Activated CD8-positive, alpha-beta memory T cell treated with anti-CD3 and anti-CD28 coated beads for 1 hour (primary cell): ENCODE measurements at regions not wholly inside any gene's neighbourhood (a gene's known extent, or its start where the extent isn't known, plus 50 kb on each side); places are given as distances from the start of the nearest gene placed in this dataset.
"Not testable (repeated sequence)": the region's sequence is repeated elsewhere in the genome, so short reads cannot be mapped to it uniquely, and the experiment has no call there.

Source experiments
- DNase-seq, 2 donors: peaks; one replicate each; pipeline ENCODE4 v3.0.0-alpha.2; 2020; ENCODE audit warnings: low read depth in 1 of 2; ENCODE audit errors: extremely low read depth in 1 of 2

GRCh38 chr1:173257805-173258204, 50.7 kb upstream of the TNFSF4 start:
- DNase-seq: no peak

GRCh38 chr1:173258479-173259264, 51.5 kb upstream of the TNFSF4 start:
- DNase-seq: no peak

DNA sequence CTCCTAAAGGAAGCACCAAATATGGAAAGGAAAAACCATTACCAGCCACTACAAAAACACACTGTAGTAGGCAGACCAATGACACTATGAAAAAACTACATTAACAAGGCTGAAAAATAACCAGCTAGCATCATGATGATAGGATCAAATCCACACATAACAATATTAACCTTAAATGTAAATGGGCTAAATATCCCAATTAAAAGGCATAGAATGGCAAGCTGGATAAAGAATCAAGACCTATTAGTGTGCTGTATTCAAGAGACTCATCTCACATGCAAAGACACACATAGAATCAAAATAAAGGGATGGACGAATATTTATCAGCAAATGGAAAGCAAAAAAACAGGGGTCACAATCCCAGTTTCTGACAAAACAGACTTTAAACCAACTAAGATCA, 53.2 kb upstream of the TNFSF4 start:
- DNase-seq: not testable (repeated sequence)

DNA sequence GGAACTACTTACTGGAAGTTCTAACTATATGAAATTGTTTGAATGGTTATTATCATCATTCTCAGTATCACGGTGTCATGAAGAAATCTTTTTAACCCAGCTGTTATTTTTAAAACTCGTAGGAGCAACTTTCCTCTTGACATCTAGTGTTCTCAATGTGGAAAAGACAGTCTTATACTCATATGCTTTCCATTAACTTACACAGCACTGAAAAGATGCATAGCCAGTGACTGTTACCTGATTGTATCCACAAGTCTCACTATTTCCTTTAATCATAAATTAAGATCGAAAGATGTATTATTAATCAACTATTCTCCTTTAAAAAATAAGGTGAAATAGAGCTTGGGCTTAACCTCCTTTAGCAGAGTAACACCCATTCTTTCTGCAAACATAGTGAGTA, 59.7 kb upstream of the TNFSF4 start:
- no peak for DNase-seq

DNA sequence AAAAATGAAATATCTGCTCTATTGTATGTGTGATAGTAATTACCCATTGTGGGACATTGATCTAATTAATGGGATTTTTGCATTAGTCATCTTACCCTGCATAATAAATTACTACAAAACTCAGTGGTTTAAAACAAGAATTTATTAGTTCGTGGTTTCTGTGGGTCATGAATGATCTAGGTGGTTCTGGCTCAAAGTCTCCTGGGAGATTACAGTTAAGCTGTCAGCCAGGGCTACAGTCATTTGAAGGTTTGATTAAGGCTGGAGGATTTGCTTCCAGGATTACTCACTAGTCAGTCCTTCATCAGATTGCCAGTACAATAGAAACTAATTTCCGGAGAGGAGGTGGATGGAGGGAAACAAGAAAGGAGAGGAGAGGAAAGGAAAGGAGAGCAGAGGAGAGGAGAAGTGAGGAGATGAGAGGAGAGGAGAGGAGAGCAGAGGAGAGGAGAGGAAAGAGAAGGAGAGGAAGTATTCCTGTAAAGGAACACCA, 60.4 kb upstream of the TNFSF4 start:
- DNase-seq: no peak

DNA sequence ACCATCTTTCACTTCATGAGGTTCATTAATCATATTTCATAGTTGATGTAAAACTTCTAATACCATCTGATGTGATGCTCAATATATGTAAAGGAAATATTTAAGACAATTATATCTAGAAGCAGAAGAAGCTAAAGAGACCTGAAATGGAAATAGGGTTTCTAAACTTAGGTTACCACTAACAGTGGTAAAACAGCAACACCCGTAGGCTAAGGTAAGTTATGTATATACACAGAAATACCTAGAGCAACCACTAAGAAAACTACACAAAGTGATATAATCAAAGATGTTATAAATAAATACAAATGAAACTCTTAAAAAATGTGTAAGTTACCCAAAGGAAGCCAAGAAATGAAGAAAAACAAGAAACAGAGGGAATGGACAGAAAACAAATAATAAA, 61.1 kb upstream of the TNFSF4 start:
- DNase-seq: no peak

DNA sequence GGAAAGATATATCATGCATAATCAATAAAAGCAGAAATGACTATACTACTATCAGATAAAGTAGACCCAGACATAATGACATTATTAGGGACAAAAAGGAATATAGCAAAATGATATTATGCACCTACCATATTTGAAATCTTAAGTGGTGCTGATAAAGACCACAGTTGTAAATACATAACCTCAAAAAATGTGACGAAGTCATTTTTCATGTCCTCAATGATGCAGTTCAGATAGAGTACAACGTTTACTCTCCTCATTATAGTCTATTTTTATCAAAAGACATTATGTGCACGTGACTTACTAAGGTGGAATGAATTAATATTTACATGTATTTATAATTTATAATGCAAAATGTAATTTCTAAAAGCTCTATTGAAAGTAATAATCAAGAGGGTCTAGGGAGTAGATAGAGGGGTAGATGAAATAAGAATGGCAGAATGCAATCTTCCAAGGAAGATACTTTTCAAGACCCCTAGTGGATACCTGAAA, 61.7 kb upstream of the TNFSF4 start:
- no peak for DNase-seq

- DNase-seq: no peak
Observed at GRCh38 chr1:173269490-173270230, 62.5 kb upstream of the TNFSF4 start.

- no peak for DNase-seq
Observed at GRCh38 chr1:173270243-173270642, 63.1 kb upstream of the TNFSF4 start.

GRCh38 chr1:173271021-173271420, 63.9 kb upstream of the TNFSF4 start:
- DNase-seq: not testable (repeated sequence)

- DNase-seq: no peak
Observed at GRCh38 chr1:173275496-173275895, 68.4 kb upstream of the TNFSF4 start.

GRCh38 chr1:173276922-173277800, 70.0 kb upstream of the TNFSF4 start:
- no peak for DNase-seq

DNA sequence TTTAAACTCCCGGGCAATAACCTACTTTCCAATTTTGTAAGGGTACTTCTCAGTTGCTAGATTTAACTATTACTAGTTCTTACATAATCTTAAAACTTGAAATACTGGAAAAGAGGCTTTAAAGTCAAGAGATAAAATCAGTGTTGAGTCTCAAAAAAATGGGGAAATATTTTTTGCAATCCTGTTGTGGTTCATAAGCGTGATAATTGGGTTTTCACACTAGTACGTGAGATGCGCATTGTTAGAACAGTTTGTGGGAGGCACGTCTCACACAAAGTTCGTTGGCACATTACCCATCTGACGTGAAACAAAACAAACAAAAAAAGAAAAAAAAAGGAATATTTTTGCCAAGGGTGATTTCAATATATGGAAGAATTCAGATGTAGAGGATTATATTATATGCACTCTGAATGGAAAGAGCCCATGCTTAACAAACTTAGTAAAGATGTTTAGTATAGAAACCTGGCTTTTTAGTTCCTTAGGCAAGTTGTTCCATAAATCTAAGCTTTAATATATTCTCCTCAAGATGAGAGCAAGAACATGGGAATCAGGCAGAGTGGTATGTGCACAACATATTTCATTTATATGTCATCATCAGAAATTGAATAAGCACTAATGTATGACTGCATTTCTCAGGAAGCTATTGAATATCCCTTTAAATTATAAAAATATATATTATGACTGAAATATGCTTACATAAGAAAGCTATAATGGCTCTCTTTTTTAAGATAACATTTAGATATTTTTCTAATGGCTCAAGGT, 73.9 kb upstream of the TNFSF4 start:
- DNase-seq: no peak

- no peak for DNase-seq
Observed at GRCh38 chr1:173285048-173285447, 77.9 kb upstream of the TNFSF4 start.

DNA sequence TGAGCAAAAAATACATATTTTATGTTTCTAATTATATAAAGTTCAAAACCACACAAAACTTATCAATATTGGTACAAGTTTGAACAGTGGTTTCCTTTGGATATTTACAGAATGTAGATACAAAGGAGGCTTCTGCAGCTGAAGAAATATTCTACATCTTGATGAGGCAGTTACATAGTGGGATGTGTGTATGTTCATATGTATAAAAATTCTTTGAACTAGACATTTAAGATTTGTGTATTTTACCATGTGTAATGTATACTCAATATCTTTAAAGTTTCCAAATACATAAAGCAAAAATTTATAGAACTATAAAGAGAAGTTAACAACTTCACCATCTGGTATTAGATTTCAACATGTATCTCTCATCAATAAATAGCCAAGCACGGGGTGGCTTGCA, 80.7 kb upstream of the TNFSF4 start:
- DNase-seq: no peak

GRCh38 chr1:173293756-173294155, 86.6 kb upstream of the TNFSF4 start:
- DNase-seq: no peak

DNA sequence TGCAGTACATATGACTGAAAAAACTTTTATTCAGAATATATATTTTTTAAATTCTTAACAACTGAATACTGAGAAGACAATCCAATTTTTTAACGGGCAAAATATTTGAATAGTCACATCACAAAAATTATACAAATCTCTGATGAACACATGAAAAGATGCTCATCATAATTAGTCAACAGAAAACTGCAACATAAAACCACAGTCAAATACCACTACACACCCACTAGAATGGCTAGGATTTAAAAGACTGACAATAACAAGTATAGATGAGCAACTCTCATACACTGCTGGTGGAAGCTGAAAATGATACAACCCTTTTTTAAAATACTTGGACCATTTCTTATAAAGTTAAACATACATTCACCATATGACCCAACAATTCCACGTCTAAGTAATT, 87.7 kb upstream of the TNFSF4 start:
- DNase-seq: no peak

GRCh38 chr1:173295391-173295790, 88.3 kb upstream of the TNFSF4 start:
- DNase-seq: no peak

- DNase-seq: no peak
Observed at GRCh38 chr1:173295995-173296394, 88.9 kb upstream of the TNFSF4 start.

GRCh38 chr1:173297798-173298391, 90.8 kb upstream of the TNFSF4 start:
- DNase-seq: no peak
